Esophagus squamous epithelium (tissue), 4 donors: ENCODE measurements at regions not wholly inside any gene's neighbourhood (a gene's known extent, or its start where the extent isn't known, plus 50 kb on each side); places are given as distances from the start of the nearest gene placed in this dataset.

Source experiments
- CTCF ChIP-seq, 6 experiments: fragments of 450-650 bp in 4 of 6; fragments of 200-600 bp in 2 of 6; sonication (generic) in 2 of 6; IDR thresholded peaks; one replicate each; pipeline ENCODE4 v1.5.1; 2016 to 2019; ENCODE audit warnings: antibody characterized with exemption in 6 of 6, mild to moderate bottlenecking in 4 of 6, moderate library complexity in 4 of 6
- POLR2A ChIP-seq, 4 donors: fragments of 450-650 bp; IDR thresholded peaks; one replicate each; pipeline ENCODE4 v1.6.1; 2017; ENCODE audit warnings: antibody characterized with exemption in 4 of 4, mild to moderate bottlenecking in 4 of 4, moderate library complexity in 3 of 4

- no peak for TF ChIP-seq CTCF (IDR thresholded peaks at IDR 0.05)
- no peak for TF ChIP-seq POLR2A (IDR thresholded peaks at IDR 0.05)
Observed at GRCh38 chr3:32621466-32621865, 50.8 kb upstream of the DYNC1LI1 start.
